Transverse colon (tissue), 4 donors: ENCODE measurements at regions not wholly inside any gene's neighbourhood (a gene's known extent, or its start where the extent isn't known, plus 50 kb on each side); places are given as distances from the start of the nearest gene placed in this dataset.

ENCODE experiments used
- DNase-seq: peaks from one replicate; pipeline ENCODE4 v3.0.0-alpha.2; 2019
- H3K27ac ChIP-seq, 4 donors: fragments of 200-600 bp; sonication (generic); 2 replicates each; pipeline ENCODE4 v1.5.1; 2016 to 2018; ENCODE audit warnings: inconsistent platforms in 4 of 4
- H3K27me3 ChIP-seq: fragments of 200-600 bp; sonication (generic); 2 replicates; pipeline ENCODE4 v1.5.1; 2017; ENCODE audit warnings: inconsistent platforms
- H3K36me3 ChIP-seq, 4 donors: fragments of 200-600 bp; sonication (generic); 2 replicates each; pipeline ENCODE4 v1.5.1; 2017 to 2019; ENCODE audit warnings: inconsistent platforms in 4 of 4
- H3K4me1 ChIP-seq, 4 donors: fragments of 200-600 bp; sonication (generic); 2 replicates each; pipeline ENCODE4 v1.5.1; 2017 to 2020; ENCODE audit warnings: inconsistent platforms in 4 of 4
- H3K4me3 ChIP-seq, 4 donors: fragments of 200-600 bp; sonication (generic); 1 replicate in 1 of 4; 2 replicates in 3 of 4; pipeline versions ENCODE4 v1.5.1 to v1.6.1; 2017 to 2019; ENCODE audit warnings: inconsistent platforms in 4 of 4
- H3K9me3 ChIP-seq, 2 donors: fragments of 200-600 bp; sonication (generic); 2 replicates each; pipeline ENCODE4 v1.5.1; 2017 to 2019; ENCODE audit warnings: inconsistent platforms in 2 of 2
- EP300 ChIP-seq: sonication (generic); formaldehyde crosslinking; IDR thresholded peaks from one replicate; pipeline ENCODE4 v1.6.1; 2017; ENCODE audit warnings: antibody characterized with exemption, low read depth
- POLR2A ChIP-seq: fragments of 450-650 bp; IDR thresholded peaks from one replicate; pipeline ENCODE4 v1.6.1; 2016; ENCODE audit warnings: antibody characterized with exemption, mild to moderate bottlenecking, moderate library complexity
- POLR2AphosphoS5 ChIP-seq, 3 donors: sonication (generic); formaldehyde crosslinking; IDR thresholded peaks; one replicate each; pipeline ENCODE4 v1.6.1; 2016; ENCODE audit warnings: antibody characterized with exemption in 3 of 3
- WGBS, 2 donors: methylation state at CpG; one replicate each; pipeline ENCODE4 v1.1.5; 2018; ENCODE audit warnings: low coverage in 1 of 2; 5-methylcytosine and 5-hydroxymethylcytosine counted together
- in situ Hi-C, 4 donors: fragments of 200-750 bp; cut with MboI; loops; one replicate each; pipeline versions ENCODE4 v1.15.0 to v1.15.1; 2017; ENCODE audit warnings: low sequenced_read_pairs in 3 of 4, low pct_ligation_motif_present in 1 of 4, low pct_unique_long_range_greater_than_20kb in 1 of 4
- intact Hi-C: fragments of 100-400 bp; cut with DNase I; formaldehyde crosslinking; loops from one replicate; pipeline ENCODE4 v1.15.1; 2023; ENCODE audit warnings: low total_unique reads
- TF ChIP-seq, protein P1 (sequence below), 5 experiments: fragments of 200-600 bp in 3 of 5; fragments of 450-650 bp in 2 of 5; sonication (generic) in 3 of 5; IDR thresholded peaks; 1 replicate in 2 of 5; 2 replicates in 3 of 5; pipeline ENCODE4 v1.5.1; 2016 to 2017; ENCODE audit warnings: antibody characterized with exemption in 5 of 5, inconsistent platforms in 3 of 5, mild to moderate bottlenecking in 2 of 5, moderate library complexity in 1 of 5

DNA sequence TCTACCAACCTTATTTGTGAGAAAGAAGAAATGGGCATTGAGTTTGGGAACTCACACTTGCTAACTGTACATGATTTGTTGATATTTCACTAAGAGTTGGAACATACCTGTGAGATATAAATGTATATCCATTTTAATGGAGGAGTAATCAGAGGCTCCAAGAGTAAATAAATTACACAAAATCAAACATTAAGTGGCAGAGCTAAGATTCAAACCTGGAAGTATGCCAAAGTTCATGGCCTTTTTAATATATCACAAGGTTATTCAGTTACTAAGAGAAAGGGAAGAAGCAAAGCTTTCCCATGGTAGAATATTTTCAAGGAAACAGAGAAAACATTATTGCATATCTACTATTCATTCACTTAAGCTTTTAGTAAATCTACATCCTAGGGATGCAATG, 1641.1 kb downstream of the FAM181B start:
- H3K27me3 ChIP-seq, result no peaks in the 10 kb centered on the region
- H3K4me3 ChIP-seq, result no peak overlapping the region
- H3K27ac ChIP-seq, result no peak overlapping the region
- no peak for TF ChIP-seq POLR2AphosphoS5 (IDR thresholded peaks at IDR 0.05)
- no peak for TF ChIP-seq EP300
- TF ChIP-seq, protein P1, sequence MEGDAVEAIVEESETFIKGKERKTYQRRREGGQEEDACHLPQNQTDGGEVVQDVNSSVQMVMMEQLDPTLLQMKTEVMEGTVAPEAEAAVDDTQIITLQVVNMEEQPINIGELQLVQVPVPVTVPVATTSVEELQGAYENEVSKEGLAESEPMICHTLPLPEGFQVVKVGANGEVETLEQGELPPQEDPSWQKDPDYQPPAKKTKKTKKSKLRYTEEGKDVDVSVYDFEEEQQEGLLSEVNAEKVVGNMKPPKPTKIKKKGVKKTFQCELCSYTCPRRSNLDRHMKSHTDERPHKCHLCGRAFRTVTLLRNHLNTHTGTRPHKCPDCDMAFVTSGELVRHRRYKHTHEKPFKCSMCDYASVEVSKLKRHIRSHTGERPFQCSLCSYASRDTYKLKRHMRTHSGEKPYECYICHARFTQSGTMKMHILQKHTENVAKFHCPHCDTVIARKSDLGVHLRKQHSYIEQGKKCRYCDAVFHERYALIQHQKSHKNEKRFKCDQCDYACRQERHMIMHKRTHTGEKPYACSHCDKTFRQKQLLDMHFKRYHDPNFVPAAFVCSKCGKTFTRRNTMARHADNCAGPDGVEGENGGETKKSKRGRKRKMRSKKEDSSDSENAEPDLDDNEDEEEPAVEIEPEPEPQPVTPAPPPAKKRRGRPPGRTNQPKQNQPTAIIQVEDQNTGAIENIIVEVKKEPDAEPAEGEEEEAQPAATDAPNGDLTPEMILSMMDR (IDR thresholded peaks at IDR 0.05), result no peak
- TF ChIP-seq POLR2A, result no peak
- in situ Hi-C loops, result no loop called here
- no peak for DNase-seq
- H3K4me1 ChIP-seq, result peaks cover 0 to 7% (median 1%) of the 10 kb centered on the region in 4 donors
- intact Hi-C loops, result no loop called here
- H3K9me3 ChIP-seq, result no peaks in the 10 kb centered on the region
- no peaks in the 10 kb centered on the region for H3K36me3 ChIP-seq

DNA sequence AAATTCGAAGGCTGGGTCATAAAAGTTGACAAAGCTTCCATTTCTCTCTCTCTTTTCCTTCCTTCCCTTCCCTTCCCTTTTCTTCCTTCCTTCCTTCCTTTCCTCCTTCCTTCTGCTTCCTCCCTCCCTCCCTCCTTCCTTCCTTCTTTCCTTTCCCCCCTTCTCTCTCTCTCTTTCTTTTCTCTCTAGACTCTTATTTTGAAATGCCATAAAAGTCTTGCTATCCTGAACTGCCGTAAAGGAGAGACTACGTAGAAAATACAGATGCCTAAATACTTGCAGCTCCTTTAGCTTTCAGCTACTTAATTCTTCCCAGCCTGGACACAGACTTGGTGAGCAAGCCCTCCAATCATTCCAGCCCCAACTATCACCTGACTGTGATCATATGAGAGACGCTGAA, 1644.4 kb downstream of the FAM181B start:
- TF ChIP-seq EP300, result no peak
- TF ChIP-seq, protein P1 (IDR thresholded peaks at IDR 0.05), result no peak
- TF ChIP-seq POLR2A, result no peak
- no peak for TF ChIP-seq POLR2AphosphoS5 (IDR thresholded peaks at IDR 0.05)
- no peak overlapping the region for H3K27ac ChIP-seq
- intact Hi-C loops, result no loop called here
- H3K36me3 ChIP-seq, result no peaks in the 10 kb centered on the region
- H3K9me3 ChIP-seq, result no peaks in the 10 kb centered on the region
- H3K27me3 ChIP-seq, result no peaks in the 10 kb centered on the region
- H3K4me3 ChIP-seq, result no peak overlapping the region
- 56 to 72% methylated on average over 3 to 4 of the region's 4 CpGs for WGBS, 2 donors
- DNase-seq, result no peak
- H3K4me1 ChIP-seq, result peaks cover 0 to 7% (median 1%) of the 10 kb centered on the region in 4 donors
- in situ Hi-C loops, result no loop called here

DNA sequence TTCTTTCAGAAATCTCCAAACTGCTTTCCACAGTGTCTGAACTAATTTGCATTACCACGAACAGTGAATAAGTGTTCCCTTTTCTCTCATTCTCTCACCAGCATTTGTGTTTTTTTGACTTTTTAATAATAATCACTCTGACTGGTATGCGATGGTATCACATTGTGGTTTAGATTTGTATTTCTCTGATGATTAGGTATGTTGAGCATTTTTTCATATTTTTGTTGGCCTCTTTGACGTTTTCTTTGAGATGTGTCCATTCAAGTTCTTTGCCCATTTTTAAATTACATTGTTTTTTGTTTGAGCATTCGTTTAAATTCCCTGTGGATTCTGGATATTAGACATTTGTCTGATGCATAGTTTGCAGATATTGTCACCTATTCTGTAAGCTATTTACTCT, 1639.6 kb upstream of the TENM4 start:
- Histone ChIP-seq H3K27ac (no peak overlapping the region), H3K9me3 (no peaks in the 10 kb centered on the region), H3K27me3 (no peaks in the 10 kb centered on the region), H3K36me3 (no peaks in the 10 kb centered on the region), H3K4me1 (no peaks in the 10 kb centered on the region), H3K4me3 (no peak overlapping the region)
- no peak for TF ChIP-seq POLR2A
- TF ChIP-seq, protein P1 (IDR thresholded peaks at IDR 0.05), result no peak
- no peak for TF ChIP-seq EP300
- no peak for TF ChIP-seq POLR2AphosphoS5 (IDR thresholded peaks at IDR 0.05)
- in situ Hi-C loops, result no loop called here
- WGBS, 2 donors, result 78 to 80% methylated on average over 4 of the region's 4 CpGs
- intact Hi-C loops, result no loop called here
- DNase-seq, result no peak

DNA sequence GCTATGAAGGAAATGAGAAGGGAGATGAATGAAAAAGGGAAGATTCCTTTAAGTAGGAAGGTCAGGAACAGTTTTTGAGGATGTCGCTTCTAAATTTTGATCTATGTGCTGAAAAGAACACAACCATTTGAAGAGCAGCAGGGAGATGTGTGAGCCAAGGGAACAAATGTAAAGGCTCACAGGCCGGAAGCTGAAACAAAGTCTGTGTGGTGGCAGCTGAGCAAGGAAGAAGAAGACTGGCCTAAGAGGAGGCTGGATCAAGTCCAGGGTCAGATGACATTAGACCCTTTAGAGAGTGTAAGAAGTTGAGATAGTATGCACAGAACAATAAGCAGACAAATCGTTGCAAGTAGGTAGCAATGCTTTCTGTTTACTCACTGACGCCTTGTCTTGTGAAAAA, 1631.4 kb upstream of the TENM4 start:
- WGBS, 2 donors, result 62 to 67% methylated on average over 4 of the region's 4 CpGs
- H3K36me3 ChIP-seq, result no peaks in the 10 kb centered on the region
- H3K27ac ChIP-seq, result no peak overlapping the region
- H3K4me3 ChIP-seq, result no peak overlapping the region
- no peaks in the 10 kb centered on the region for H3K9me3 ChIP-seq
- no peak for TF ChIP-seq EP300
- no peak for TF ChIP-seq POLR2AphosphoS5 (IDR thresholded peaks at IDR 0.05)
- no peak for TF ChIP-seq POLR2A
- TF ChIP-seq, protein P1 (IDR thresholded peaks at IDR 0.05), result no peak
- in situ Hi-C loops, result no loop called here
- intact Hi-C loops, result no loop called here
- H3K27me3 ChIP-seq, result no peaks in the 10 kb centered on the region
- no peak for DNase-seq
- H3K4me1 ChIP-seq, result peaks cover 0 to 3% (median 0%) of the 10 kb centered on the region in 4 donors
